T1000 (cell line): ENCODE measurements at regions not wholly inside any gene's neighbourhood (a gene's known extent, or its start where the extent isn't known, plus 50 kb on each side); places are given as distances from the start of the nearest gene placed in this dataset.

ENCODE experiments used
- DNase-seq: peaks from one replicate; lab custom pipeline; 2025; ENCODE audit warnings: mixed read lengths; lab: John Stamatoyannopoulos, UW

- no peak for DNase-seq
Measured at GRCh38 chr16:72406390-72406789, 234.4 kb upstream of the PMFBP1 start.

- DNase-seq: no peak
Measured at GRCh38 chr16:72404299-72404698, 232.3 kb upstream of the PMFBP1 start.

GRCh38 chr16:72401084-72401361, 229.1 kb upstream of the PMFBP1 start:
- DNase-seq: no peak

GRCh38 chr16:72400257-72401083, 228.5 kb upstream of the PMFBP1 start:
- DNase-seq: no peak

GRCh38 chr16:72399811-72400210, 227.9 kb upstream of the PMFBP1 start:
- DNase-seq: no peak

GRCh38 chr16:72397876-72398275, 225.9 kb upstream of the PMFBP1 start:
- DNase-seq: no peak

- DNase-seq: no peak
Measured at GRCh38 chr16:72394526-72394925, 222.6 kb upstream of the PMFBP1 start.

GRCh38 chr16:72389791-72390190, 217.8 kb upstream of the PMFBP1 start:
- DNase-seq: no peak

- DNase-seq: no peak
Measured at GRCh38 chr16:72388007-72388406, 216.1 kb upstream of the PMFBP1 start.

GRCh38 chr16:72384651-72385050, 212.7 kb upstream of the PMFBP1 start:
- no peak for DNase-seq

GRCh38 chr16:72380283-72380682, 208.3 kb upstream of the PMFBP1 start:
- no peak for DNase-seq

GRCh38 chr16:72373201-72373600, 201.2 kb upstream of the PMFBP1 start:
- DNase-seq: no peak

- DNase-seq: no peak
Measured at GRCh38 chr16:72372087-72373045, 200.4 kb upstream of the PMFBP1 start.

GRCh38 chr16:72371307-72372086, 199.5 kb upstream of the PMFBP1 start:
- DNase-seq: no peak

GRCh38 chr16:72369274-72369673, 197.3 kb upstream of the PMFBP1 start:
- DNase-seq: no peak

- no peak for DNase-seq
Measured at GRCh38 chr16:72367851-72368250, 195.9 kb upstream of the PMFBP1 start.

GRCh38 chr16:72362973-72363372, 191.0 kb upstream of the PMFBP1 start:
- no peak for DNase-seq

- no peak for DNase-seq
Measured at GRCh38 chr16:72362476-72362875, 190.5 kb upstream of the PMFBP1 start.

GRCh38 chr16:72357910-72358309, 186.0 kb upstream of the PMFBP1 start:
- DNase-seq: no peak

- DNase-seq: no peak
Measured at GRCh38 chr16:72355561-72355960, 183.6 kb upstream of the PMFBP1 start.

GRCh38 chr16:72349719-72350118, 177.8 kb upstream of the PMFBP1 start:
- DNase-seq: no peak

GRCh38 chr16:72332926-72333325, 161.0 kb upstream of the PMFBP1 start:
- DNase-seq: no peak
